Activated B cell treated with CpG ODN at 0.5 μM for 24 hours (primary cell): ENCODE measurements at regions not wholly inside any gene's neighbourhood (a gene's known extent, or its start where the extent isn't known, plus 50 kb on each side); places are given as distances from the start of the nearest gene placed in this dataset.

Source experiments
- ATAC-seq: fragments of 200-7000 bp; cut with Tn5 transposase; one replicate; pipeline ENCODE4 v1.10.0; 2021; ENCODE audit warnings: low read depth, mild to moderate bottlenecking, moderate library complexity
- CTCF ChIA-PET: fragments of 350-600 bp; sonication (Branson Sonifier 250); formaldehyde crosslinking; loops from one replicate; lab custom pipeline; 2021; ENCODE audit warnings: antibody characterized with exemption; lab: Charles Lee
- POLR2A ChIA-PET: fragments of 350-600 bp; sonication (Branson Sonifier 250); formaldehyde crosslinking; loops from one replicate; lab custom pipeline; 2021; ENCODE audit warnings: antibody characterized with exemption; lab: Charles Lee
- DNase-seq: peaks from one replicate; pipeline ENCODE4 v3.0.0; 2022
- H3K27ac Mint-ChIP-seq: one replicate; pipeline ENCODE4 v1.8.0; 2020; ENCODE audit warnings: mixed read lengths
- H3K27me3 Mint-ChIP-seq: one replicate; pipeline ENCODE4 v1.8.0; 2021; ENCODE audit warnings: mixed read lengths
- H3K36me3 Mint-ChIP-seq: one replicate; pipeline ENCODE4 v1.8.0; 2021; ENCODE audit warnings: low read depth, mixed read lengths
- H3K4me1 Mint-ChIP-seq: one replicate; pipeline ENCODE4 v1.8.0; 2021; ENCODE audit warnings: mixed read lengths
- H3K4me3 Mint-ChIP-seq: one replicate; pipeline ENCODE4 v1.8.0; 2020; ENCODE audit warnings: mild to moderate bottlenecking, mixed read lengths
- H3K9me3 Mint-ChIP-seq: one replicate; pipeline ENCODE4 v1.8.0; 2020; ENCODE audit warnings: mixed read lengths
- intact Hi-C: fragments of 100-400 bp; cut with micrococcal nuclease; formaldehyde crosslinking; loops from one replicate; pipeline ENCODE4 v1.15.1; 2024
- TF ChIP-seq, protein P1 (sequence below): fragments of 200-600 bp; IDR thresholded peaks from one replicate; pipeline ENCODE4 v1.8.0; 2022; ENCODE audit warnings: antibody characterized with exemption, mild to moderate bottlenecking

DNA sequence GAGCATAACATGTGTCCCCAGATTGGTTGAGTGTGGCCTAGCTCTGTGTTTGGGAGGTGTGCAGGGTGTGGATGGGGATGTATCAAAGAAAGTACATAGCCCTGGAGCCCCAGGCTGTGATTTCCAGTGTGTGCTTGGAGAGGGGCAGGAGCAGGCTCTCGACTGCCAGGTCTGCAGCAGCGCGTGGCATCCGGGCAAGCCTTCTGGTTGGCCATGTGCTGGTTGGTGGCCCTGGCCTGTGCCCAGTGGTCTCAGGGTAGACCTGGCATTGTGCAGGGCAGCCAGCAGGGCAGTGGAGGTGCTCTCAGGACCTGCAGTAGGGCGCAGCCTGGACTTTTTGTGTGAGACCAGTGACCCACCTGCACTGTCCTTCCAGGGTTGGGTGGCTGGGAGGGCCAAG, 231.5 kb downstream of the UBE3A start:
- CTCF ChIA-PET: no interaction called here
- no peaks in the 10 kb centered on the region for H3K4me1 Mint-ChIP-seq
- no peak overlapping the region for H3K4me3 Mint-ChIP-seq
- DNase-seq (no peak), ATAC-seq (no peak)
- H3K9me3 Mint-ChIP-seq: no peaks in the 10 kb centered on the region
- POLR2A ChIA-PET: no interaction called here
- intact Hi-C loops: no loop called here
- no peaks in the 10 kb centered on the region for H3K36me3 Mint-ChIP-seq
- H3K27ac Mint-ChIP-seq: no peak overlapping the region
- no peaks in the 10 kb centered on the region for H3K27me3 Mint-ChIP-seq
- TF ChIP-seq, protein P1, sequence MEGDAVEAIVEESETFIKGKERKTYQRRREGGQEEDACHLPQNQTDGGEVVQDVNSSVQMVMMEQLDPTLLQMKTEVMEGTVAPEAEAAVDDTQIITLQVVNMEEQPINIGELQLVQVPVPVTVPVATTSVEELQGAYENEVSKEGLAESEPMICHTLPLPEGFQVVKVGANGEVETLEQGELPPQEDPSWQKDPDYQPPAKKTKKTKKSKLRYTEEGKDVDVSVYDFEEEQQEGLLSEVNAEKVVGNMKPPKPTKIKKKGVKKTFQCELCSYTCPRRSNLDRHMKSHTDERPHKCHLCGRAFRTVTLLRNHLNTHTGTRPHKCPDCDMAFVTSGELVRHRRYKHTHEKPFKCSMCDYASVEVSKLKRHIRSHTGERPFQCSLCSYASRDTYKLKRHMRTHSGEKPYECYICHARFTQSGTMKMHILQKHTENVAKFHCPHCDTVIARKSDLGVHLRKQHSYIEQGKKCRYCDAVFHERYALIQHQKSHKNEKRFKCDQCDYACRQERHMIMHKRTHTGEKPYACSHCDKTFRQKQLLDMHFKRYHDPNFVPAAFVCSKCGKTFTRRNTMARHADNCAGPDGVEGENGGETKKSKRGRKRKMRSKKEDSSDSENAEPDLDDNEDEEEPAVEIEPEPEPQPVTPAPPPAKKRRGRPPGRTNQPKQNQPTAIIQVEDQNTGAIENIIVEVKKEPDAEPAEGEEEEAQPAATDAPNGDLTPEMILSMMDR: no peak

GRCh38 chr15:25208735-25209134, 230.1 kb downstream of the UBE3A start:
- ATAC-seq: no peak
- no peaks in the 10 kb centered on the region for H3K27me3 Mint-ChIP-seq
- intact Hi-C loops: no loop called here

DNA sequence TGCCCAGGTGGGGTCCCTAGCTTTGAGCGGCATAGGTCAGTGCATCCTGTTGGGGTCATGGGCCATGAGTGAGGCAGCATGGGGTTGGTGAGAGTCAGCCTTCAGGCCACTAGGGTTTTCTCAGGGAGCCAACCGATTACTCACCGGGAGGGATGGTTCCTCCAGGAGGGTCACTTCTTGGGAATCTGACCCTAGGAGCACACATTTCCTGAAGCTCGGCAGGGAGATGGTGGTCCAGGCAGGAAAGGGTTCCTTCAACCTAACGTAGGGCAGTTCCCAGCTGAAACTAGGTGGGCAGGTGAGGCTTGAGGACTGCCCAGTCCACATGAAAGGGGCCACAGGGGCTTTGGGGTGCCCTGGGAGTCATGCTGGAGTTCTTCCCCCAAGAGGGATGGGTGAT, 218.0 kb downstream of the UBE3A start:
- Mint-ChIP-seq H3K27ac (no peak overlapping the region), H3K4me1 (no peaks in the 10 kb centered on the region), H3K4me3 (no peak overlapping the region), H3K9me3 (no peaks in the 10 kb centered on the region), H3K27me3 (no peaks in the 10 kb centered on the region), H3K36me3 (no peaks in the 10 kb centered on the region)
- POLR2A ChIA-PET: no interaction called here
- CTCF ChIA-PET: no interaction called here
- DNase-seq (no peak), ATAC-seq (no peak)
- TF ChIP-seq, protein P1: no peak
- intact Hi-C loops: no loop called here

More at GRCh38 chr15:25208735-25209134, 230.1 kb downstream of the UBE3A start:
- Mint-ChIP-seq H3K27ac (no peak overlapping the region), H3K36me3 (no peaks in the 10 kb centered on the region), H3K4me1 (no peaks in the 10 kb centered on the region), H3K4me3 (no peak overlapping the region), H3K9me3 (peaks cover under 1% of the 10 kb centered on the region)
- DNase-seq: no peak
- POLR2A ChIA-PET: no interaction called here
- TF ChIP-seq, protein P1: no peak
- CTCF ChIA-PET: no interaction called here

DNA sequence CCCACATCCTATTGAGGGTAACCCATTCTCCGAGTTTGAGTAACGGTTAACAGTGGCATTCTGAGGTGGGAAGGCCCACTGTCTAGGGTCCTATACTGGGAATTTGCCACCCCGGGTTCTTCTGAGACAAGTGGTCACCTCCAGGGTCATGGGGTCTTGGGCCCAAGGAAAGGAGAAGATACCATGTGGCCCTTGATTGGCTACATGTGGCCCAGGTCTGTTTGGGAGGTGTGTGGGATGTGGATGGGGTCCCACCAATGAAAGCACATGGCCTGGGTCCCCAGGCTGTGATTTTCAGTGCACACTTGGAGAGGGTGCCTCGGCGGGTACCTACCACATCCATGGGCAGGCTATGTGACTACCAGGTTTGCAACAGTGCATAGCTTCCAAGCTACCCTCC, 214.4 kb downstream of the UBE3A start:
- Mint-ChIP-seq H3K4me1 (no peaks in the 10 kb centered on the region), H3K36me3 (no peaks in the 10 kb centered on the region), H3K27me3 (no peaks in the 10 kb centered on the region), H3K9me3 (no peaks in the 10 kb centered on the region), H3K27ac (no peak overlapping the region), H3K4me3 (no peak overlapping the region)
- TF ChIP-seq, protein P1: no peak
- ChIA-PET POLR2A (no interaction called here), CTCF (no interaction called here)
- ATAC-seq (no peak), DNase-seq (no peak)
- intact Hi-C loops: no loop called here

DNA sequence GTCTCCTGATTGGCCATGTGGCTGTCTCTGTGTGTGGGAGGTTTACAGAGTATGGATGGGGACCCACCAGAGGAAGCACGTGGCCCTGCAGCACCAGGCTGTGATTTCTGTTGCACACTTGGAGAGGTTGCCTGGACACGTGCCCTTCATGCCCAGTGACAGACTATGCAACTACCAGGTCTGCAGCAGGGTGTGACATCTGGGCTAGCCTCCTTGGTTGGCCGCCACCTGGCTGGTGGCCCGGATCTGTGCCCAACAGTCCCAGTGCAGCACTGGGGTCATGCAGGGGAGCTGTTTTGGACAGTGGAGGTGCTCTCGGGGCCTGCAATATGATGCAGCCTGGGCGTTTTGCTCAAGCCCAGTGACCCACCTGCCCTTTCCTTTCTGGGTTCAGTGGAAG, 212.5 kb downstream of the UBE3A start:
- ChIA-PET POLR2A (no interaction called here), CTCF (no interaction called here)
- Mint-ChIP-seq H3K36me3 (no peaks in the 10 kb centered on the region), H3K9me3 (no peaks in the 10 kb centered on the region), H3K4me3 (no peak overlapping the region), H3K27me3 (no peaks in the 10 kb centered on the region), H3K27ac (no peak overlapping the region), H3K4me1 (no peaks in the 10 kb centered on the region)
- no peak for ATAC-seq
- intact Hi-C loops: no loop called here
- DNase-seq: no peak
- TF ChIP-seq, protein P1: no peak
